Astrocyte (in vitro differentiated cells and primary cell): ENCODE measurements at regions not wholly inside any gene's neighbourhood (a gene's known extent, or its start where the extent isn't known, plus 50 kb on each side); places are given as distances from the start of the nearest gene placed in this dataset.

Experiments used
- CTCF ChIP-seq: IDR thresholded peaks from 2 replicates; pipeline ENCODE4 v1.5.1; 2011; ENCODE audit warnings: low read depth, mild to moderate bottlenecking, inconsistent platforms, low read length, moderate library complexity; ENCODE audit not compliant: insufficient read depth
- EZH2 ChIP-seq: IDR thresholded peaks from 2 replicates; pipeline ENCODE4 v1.6.1; 2012; ENCODE audit warnings: mild to moderate bottlenecking, low read length, inconsistent platforms; ENCODE audit not compliant: insufficient read depth

GRCh38 chr18:28407681-28408080 is 230.8 kb upstream of the CDH2 start:
- TF ChIP-seq CTCF (no peak), EZH2 (no peak)
